ENCODE measurements at regions not wholly inside any gene's neighbourhood (a gene's known extent, or its start where the extent isn't known, plus 50 kb on each side); places are given as distances from the start of the nearest gene placed in this dataset.
A peak's percentile ranks its signal among the peaks of the same experiment; 100 is the strongest.

DNA sequence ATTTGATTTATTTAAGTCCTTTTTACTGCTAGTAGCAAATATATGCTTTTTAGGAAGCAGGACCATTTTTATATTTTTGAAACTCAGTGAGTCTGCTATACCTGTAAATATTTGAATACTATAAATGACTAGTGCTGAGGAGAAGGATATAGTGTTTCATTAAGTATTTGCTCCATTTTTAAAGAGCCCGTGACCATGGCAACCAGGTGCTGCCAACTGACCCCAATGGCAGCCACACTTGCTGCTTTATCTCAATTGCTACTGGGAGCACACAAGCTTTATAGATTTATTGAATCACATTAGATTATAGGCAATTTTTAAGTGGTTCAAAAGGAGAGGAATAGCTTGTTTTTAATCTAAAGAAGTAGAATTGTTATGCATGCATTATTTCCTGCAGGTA lies 142.0 kb downstream of the SCG2 start:
- H3K9ac ChIP-seq (ENCODE audit: control insufficient read depth, extremely low read depth, insufficient read depth, low read length), result no peak overlapping the region
- DNase-seq (ENCODE audit: low read depth, low spot score) (no peak), FAIRE-seq (no peak)
- H3K9me1 ChIP-seq (ENCODE audit: control insufficient read depth, extremely low read depth, insufficient read depth, low read length), result no peaks in the 10 kb centered on the region
- no peak overlapping the region for H3K27ac ChIP-seq (ENCODE audit: control insufficient read depth, insufficient read depth, low read length)
- no peaks in the 10 kb centered on the region for H3K27me3 ChIP-seq (ENCODE audit: control insufficient read depth, extremely low read depth, insufficient read depth, low read length)
- dilution Hi-C loops (cut with MboI; ENCODE audit: extremely low pct_ligation_motif_present, low sequenced_read_pairs), result no loop called here
- H3K9me3 ChIP-seq (ENCODE audit: control insufficient read depth, low read depth, low read length), result peaks cover 2% of the 10 kb centered on the region
- H4K20me1 ChIP-seq (ENCODE audit: control insufficient read depth, extremely low read depth, insufficient read depth, low read length), result no peaks in the 10 kb centered on the region
- peaks cover 13% of the 10 kb centered on the region for H3K4me1 ChIP-seq (ENCODE audit: control insufficient read depth, extremely low read depth, insufficient read depth, low read length)
- no peak overlapping the region for H2AFZ ChIP-seq (ENCODE audit: control insufficient read depth, low read length)
- no peaks in the 10 kb centered on the region for H3K79me2 ChIP-seq (ENCODE audit: control insufficient read depth, insufficient read depth, low read length)
- no peak overlapping the region for H3K4me3 ChIP-seq (ENCODE audit: control insufficient read depth in 2 of 3, extremely low read depth in 1 of 3, insufficient read depth in 2 of 3, low read depth in 1 of 3, low read length in 3 of 3)
- TF ChIP-seq, protein P1, sequence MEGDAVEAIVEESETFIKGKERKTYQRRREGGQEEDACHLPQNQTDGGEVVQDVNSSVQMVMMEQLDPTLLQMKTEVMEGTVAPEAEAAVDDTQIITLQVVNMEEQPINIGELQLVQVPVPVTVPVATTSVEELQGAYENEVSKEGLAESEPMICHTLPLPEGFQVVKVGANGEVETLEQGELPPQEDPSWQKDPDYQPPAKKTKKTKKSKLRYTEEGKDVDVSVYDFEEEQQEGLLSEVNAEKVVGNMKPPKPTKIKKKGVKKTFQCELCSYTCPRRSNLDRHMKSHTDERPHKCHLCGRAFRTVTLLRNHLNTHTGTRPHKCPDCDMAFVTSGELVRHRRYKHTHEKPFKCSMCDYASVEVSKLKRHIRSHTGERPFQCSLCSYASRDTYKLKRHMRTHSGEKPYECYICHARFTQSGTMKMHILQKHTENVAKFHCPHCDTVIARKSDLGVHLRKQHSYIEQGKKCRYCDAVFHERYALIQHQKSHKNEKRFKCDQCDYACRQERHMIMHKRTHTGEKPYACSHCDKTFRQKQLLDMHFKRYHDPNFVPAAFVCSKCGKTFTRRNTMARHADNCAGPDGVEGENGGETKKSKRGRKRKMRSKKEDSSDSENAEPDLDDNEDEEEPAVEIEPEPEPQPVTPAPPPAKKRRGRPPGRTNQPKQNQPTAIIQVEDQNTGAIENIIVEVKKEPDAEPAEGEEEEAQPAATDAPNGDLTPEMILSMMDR (optimal IDR thresholded peaks at IDR 0.05 in 1 of 3, IDR thresholded peaks at IDR 0.05 in 1 of 3, conservative IDR thresholded peaks at IDR 0.05 in 1 of 3; ENCODE audit: extremely low read depth in 1 of 3, insufficient read depth in 2 of 3, low read length in 3 of 3), result no peak
- no peak for TF ChIP-seq EZH2 (IDR thresholded peaks at IDR 0.05; ENCODE audit: low read length)
- peak overlapping the region; percentile 59 for H3K4me2 ChIP-seq (ENCODE audit: control insufficient read depth, extremely low read depth, insufficient read depth, low read depth, low read length)
- no peaks in the 10 kb centered on the region for H3K36me3 ChIP-seq (ENCODE audit: control insufficient read depth in 2 of 2, extremely low read depth in 1 of 2, insufficient read depth in 2 of 2, low read length in 2 of 2)

DNA sequence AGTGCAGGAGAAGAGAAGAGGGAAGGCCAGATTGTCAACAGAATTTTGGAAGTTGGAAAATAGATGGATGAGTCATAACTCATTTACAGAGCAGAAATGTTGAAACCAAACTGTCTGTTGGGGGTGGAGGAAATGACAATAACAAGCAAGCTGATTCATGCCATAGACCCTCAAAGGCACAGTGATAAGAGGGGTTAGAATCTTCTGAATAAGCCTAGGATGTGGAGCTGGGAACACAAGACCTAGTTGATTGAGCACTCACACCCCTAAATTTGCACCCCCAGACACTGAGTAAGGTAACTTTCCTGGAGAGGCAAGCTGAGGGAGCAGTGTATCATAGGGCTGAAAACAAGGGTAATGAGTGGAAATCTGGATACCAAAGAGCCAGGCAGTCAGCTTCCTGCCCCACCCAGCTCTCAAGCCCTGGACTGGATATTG lies 141.4 kb downstream of the SCG2 start:
- Histone ChIP-seq H3K9me3 (ENCODE audit: control insufficient read depth, low read depth, low read length) (peaks cover 2% of the 10 kb centered on the region), H3K36me3 (ENCODE audit: control insufficient read depth in 2 of 2, extremely low read depth in 1 of 2, insufficient read depth in 2 of 2, low read length in 2 of 2) (no peaks in the 10 kb centered on the region), H3K79me2 (ENCODE audit: control insufficient read depth, insufficient read depth, low read length) (no peaks in the 10 kb centered on the region), H4K20me1 (ENCODE audit: control insufficient read depth, extremely low read depth, insufficient read depth, low read length) (no peaks in the 10 kb centered on the region), H3K4me2 (ENCODE audit: control insufficient read depth, extremely low read depth, insufficient read depth, low read depth, low read length) (peak overlapping the region; percentile 59), H3K9me1 (ENCODE audit: control insufficient read depth, extremely low read depth, insufficient read depth, low read length) (no peaks in the 10 kb centered on the region), H3K27ac (ENCODE audit: control insufficient read depth, insufficient read depth, low read length) (peak overlapping the region; percentile 44), H3K27me3 (ENCODE audit: control insufficient read depth, extremely low read depth, insufficient read depth, low read length) (no peaks in the 10 kb centered on the region), H3K4me3 (ENCODE audit: control insufficient read depth in 2 of 3, extremely low read depth in 1 of 3, insufficient read depth in 2 of 3, low read depth in 1 of 3, low read length in 3 of 3) (no peak overlapping the region), H3K9ac (ENCODE audit: control insufficient read depth, extremely low read depth, insufficient read depth, low read length) (no peak overlapping the region), H3K4me1 (ENCODE audit: control insufficient read depth, extremely low read depth, insufficient read depth, low read length) (peaks cover 13% of the 10 kb centered on the region), H2AFZ (ENCODE audit: control insufficient read depth, low read length) (peak overlapping the region; percentile 51)
- dilution Hi-C loops (cut with MboI; ENCODE audit: extremely low pct_ligation_motif_present, low sequenced_read_pairs), result no loop called here
- TF ChIP-seq EZH2 (IDR thresholded peaks at IDR 0.05; ENCODE audit: low read length), result no peak
- TF ChIP-seq, protein P1 (optimal IDR thresholded peaks at IDR 0.05 in 1 of 3, IDR thresholded peaks at IDR 0.05 in 1 of 3, conservative IDR thresholded peaks at IDR 0.05 in 1 of 3; ENCODE audit: extremely low read depth in 1 of 3, insufficient read depth in 2 of 3, low read length in 3 of 3), result no peak
- FAIRE-seq (peak; percentile 80), DNase-seq (ENCODE audit: low read depth, low spot score) (peak; percentile 15)

Measured in keratinocyte (primary cell).